ENCODE measurements at regions not wholly inside any gene's neighbourhood (a gene's known extent, or its start where the extent isn't known, plus 50 kb on each side); places are given as distances from the start of the nearest gene placed in this dataset.

- Mint-ChIP-seq H3K9me3 (peaks cover 16% of the 10 kb centered on the region), H3K36me3 (ENCODE audit: low read depth) (no peaks in the 10 kb centered on the region), H3K27me3 (peaks cover 11% of the 10 kb centered on the region), H3K4me1 (ENCODE audit: low read depth) (no peaks in the 10 kb centered on the region), H3K4me3 (no peak overlapping the region), H3K27ac (no peak overlapping the region)
Measured at GRCh38 chr6:2482773-2483172, 237.4 kb upstream of the GMDS start.

- Mint-ChIP-seq H3K9me3 (peaks cover 16% of the 10 kb centered on the region), H3K4me1 (ENCODE audit: low read depth) (no peaks in the 10 kb centered on the region), H3K27me3 (peaks cover 16% of the 10 kb centered on the region), H3K27ac (no peak overlapping the region), H3K36me3 (ENCODE audit: low read depth) (no peaks in the 10 kb centered on the region), H3K4me3 (no peak overlapping the region)
Measured at GRCh38 chr6:2481307-2481706, 235.9 kb upstream of the GMDS start.

GRCh38 chr6:2480267-2480966 lies 235.0 kb upstream of the GMDS start:
- Mint-ChIP-seq H3K4me3 (no peak overlapping the region), H3K27ac (no peak overlapping the region), H3K36me3 (ENCODE audit: low read depth) (no peaks in the 10 kb centered on the region), H3K4me1 (ENCODE audit: low read depth) (no peaks in the 10 kb centered on the region), H3K27me3 (peaks cover 19% of the 10 kb centered on the region), H3K9me3 (peaks cover 15% of the 10 kb centered on the region)

GRCh38 chr6:2478200-2478599 lies 232.8 kb upstream of the GMDS start:
- Mint-ChIP-seq H3K27ac (no peak overlapping the region), H3K27me3 (peaks cover 19% of the 10 kb centered on the region), H3K9me3 (peaks cover 11% of the 10 kb centered on the region)

GRCh38 chr6:2477666-2478065 lies 232.3 kb upstream of the GMDS start:
- Mint-ChIP-seq H3K36me3 (ENCODE audit: low read depth) (no peaks in the 10 kb centered on the region), H3K4me1 (ENCODE audit: low read depth) (no peaks in the 10 kb centered on the region), H3K27me3 (peaks cover 19% of the 10 kb centered on the region), H3K27ac (no peak overlapping the region), H3K4me3 (no peak overlapping the region), H3K9me3 (peaks cover 8% of the 10 kb centered on the region)

More at GRCh38 chr6:2478200-2478599, 232.8 kb upstream of the GMDS start:
- H3K4me1 Mint-ChIP-seq (ENCODE audit: low read depth), result no peaks in the 10 kb centered on the region
- no peak overlapping the region for H3K4me3 Mint-ChIP-seq
- no peaks in the 10 kb centered on the region for H3K36me3 Mint-ChIP-seq (ENCODE audit: low read depth)

- Mint-ChIP-seq H3K4me3 (no peak overlapping the region), H3K27me3 (peaks cover 19% of the 10 kb centered on the region), H3K27ac (no peak overlapping the region), H3K9me3 (peaks cover 3% of the 10 kb centered on the region), H3K36me3 (ENCODE audit: low read depth) (no peaks in the 10 kb centered on the region), H3K4me1 (ENCODE audit: low read depth) (no peaks in the 10 kb centered on the region)
Measured at GRCh38 chr6:2477250-2477649, 231.8 kb upstream of the GMDS start.

- no peaks in the 10 kb centered on the region for H3K36me3 Mint-ChIP-seq (ENCODE audit: low read depth)
- no peak overlapping the region for H3K27ac Mint-ChIP-seq
Measured at GRCh38 chr6:2476376-2476775, 231.0 kb upstream of the GMDS start.

GRCh38 chr6:2471472-2471871 lies 226.1 kb upstream of the GMDS start:
- Mint-ChIP-seq H3K27me3 (peaks cover 45% of the 10 kb centered on the region), H3K9me3 (no peaks in the 10 kb centered on the region), H3K36me3 (ENCODE audit: low read depth) (no peaks in the 10 kb centered on the region), H3K4me1 (ENCODE audit: low read depth) (no peaks in the 10 kb centered on the region), H3K27ac (no peak overlapping the region), H3K4me3 (no peak overlapping the region)

More at GRCh38 chr6:2476376-2476775, 231.0 kb upstream of the GMDS start:
- H3K27me3 Mint-ChIP-seq, result peaks cover 18% of the 10 kb centered on the region
- no peak overlapping the region for H3K4me3 Mint-ChIP-seq
- no peaks in the 10 kb centered on the region for H3K4me1 Mint-ChIP-seq (ENCODE audit: low read depth)
- no peaks in the 10 kb centered on the region for H3K9me3 Mint-ChIP-seq

- H3K36me3 Mint-ChIP-seq (ENCODE audit: low read depth), result no peaks in the 10 kb centered on the region
- H3K4me3 Mint-ChIP-seq, result no peak overlapping the region
- no peaks in the 10 kb centered on the region for H3K9me3 Mint-ChIP-seq
- no peaks in the 10 kb centered on the region for H3K4me1 Mint-ChIP-seq (ENCODE audit: low read depth)
- H3K27me3 Mint-ChIP-seq, result peaks cover 44% of the 10 kb centered on the region
- no peak overlapping the region for H3K27ac Mint-ChIP-seq
Measured at GRCh38 chr6:2469428-2469827, 224.0 kb upstream of the GMDS start.

GRCh38 chr6:2468601-2468955 lies 223.2 kb upstream of the GMDS start:
- Mint-ChIP-seq H3K36me3 (ENCODE audit: low read depth) (no peaks in the 10 kb centered on the region), H3K4me3 (no peak overlapping the region), H3K27ac (no peak overlapping the region), H3K9me3 (no peaks in the 10 kb centered on the region), H3K27me3 (peaks cover 44% of the 10 kb centered on the region), H3K4me1 (ENCODE audit: low read depth) (no peaks in the 10 kb centered on the region)

- no peaks in the 10 kb centered on the region for H3K4me1 Mint-ChIP-seq (ENCODE audit: low read depth)
- H3K9me3 Mint-ChIP-seq, result no peaks in the 10 kb centered on the region
- no peak overlapping the region for H3K4me3 Mint-ChIP-seq
- no peak overlapping the region for H3K27ac Mint-ChIP-seq
- no peaks in the 10 kb centered on the region for H3K36me3 Mint-ChIP-seq (ENCODE audit: low read depth)
- peaks cover 44% of the 10 kb centered on the region for H3K27me3 Mint-ChIP-seq
Measured at GRCh38 chr6:2467929-2468600, 222.7 kb upstream of the GMDS start.

- no peaks in the 10 kb centered on the region for H3K4me1 Mint-ChIP-seq (ENCODE audit: low read depth)
- H3K27ac Mint-ChIP-seq, result no peak overlapping the region
- H3K9me3 Mint-ChIP-seq, result no peaks in the 10 kb centered on the region
- no peaks in the 10 kb centered on the region for H3K36me3 Mint-ChIP-seq (ENCODE audit: low read depth)
- peaks cover 34% of the 10 kb centered on the region for H3K27me3 Mint-ChIP-seq
- H3K4me3 Mint-ChIP-seq, result no peak overlapping the region
Measured at GRCh38 chr6:2465336-2465735, 219.9 kb upstream of the GMDS start.

GRCh38 chr6:2464641-2465040 lies 219.2 kb upstream of the GMDS start:
- Mint-ChIP-seq H3K4me3 (no peak overlapping the region), H3K27me3 (peaks cover 29% of the 10 kb centered on the region), H3K27ac (no peak overlapping the region), H3K36me3 (ENCODE audit: low read depth) (no peaks in the 10 kb centered on the region), H3K9me3 (no peaks in the 10 kb centered on the region), H3K4me1 (ENCODE audit: low read depth) (no peaks in the 10 kb centered on the region)

- Mint-ChIP-seq H3K36me3 (ENCODE audit: low read depth) (no peaks in the 10 kb centered on the region), H3K4me3 (no peak overlapping the region), H3K27me3 (peaks cover 17% of the 10 kb centered on the region), H3K9me3 (no peaks in the 10 kb centered on the region), H3K4me1 (ENCODE audit: low read depth) (no peaks in the 10 kb centered on the region), H3K27ac (no peak overlapping the region)
Measured at GRCh38 chr6:2462831-2463230, 217.4 kb upstream of the GMDS start.

GRCh38 chr6:2460216-2460745 lies 214.9 kb upstream of the GMDS start:
- H3K36me3 Mint-ChIP-seq (ENCODE audit: low read depth), result no peaks in the 10 kb centered on the region
- no peaks in the 10 kb centered on the region for H3K9me3 Mint-ChIP-seq
- H3K4me1 Mint-ChIP-seq (ENCODE audit: low read depth), result no peaks in the 10 kb centered on the region
- H3K27ac Mint-ChIP-seq, result no peak overlapping the region
- H3K27me3 Mint-ChIP-seq, result peaks cover 3% of the 10 kb centered on the region
- H3K4me3 Mint-ChIP-seq, result no peak overlapping the region
